Activated CD4-positive, alpha-beta T cell treated with anti-CD3 and anti-CD28 coated beads for 48 hours (primary cell): ENCODE measurements at regions not wholly inside any gene's neighbourhood (a gene's known extent, or its start where the extent isn't known, plus 50 kb on each side); places are given as distances from the start of the nearest gene placed in this dataset.

ENCODE experiments used
- DNase-seq: peaks from one replicate; pipeline ENCODE4 v3.0.0-alpha.2; 2020

GRCh38 chr20:57938158-57939108 lies 228.6 kb upstream of the PMEPA1 start:
- no peak for DNase-seq

GRCh38 chr20:57936636-57937385 lies 227.0 kb upstream of the PMEPA1 start:
- DNase-seq: no peak

- no peak for DNase-seq
Observed at GRCh38 chr20:57934913-57935312, 225.1 kb upstream of the PMEPA1 start.

- DNase-seq: no peak
Observed at GRCh38 chr20:57934007-57934805, 224.4 kb upstream of the PMEPA1 start.

GRCh38 chr20:57932227-57932864 lies 222.5 kb upstream of the PMEPA1 start:
- DNase-seq: no peak

GRCh38 chr20:57930351-57930750 lies 220.5 kb upstream of the PMEPA1 start:
- DNase-seq: no peak

DNA sequence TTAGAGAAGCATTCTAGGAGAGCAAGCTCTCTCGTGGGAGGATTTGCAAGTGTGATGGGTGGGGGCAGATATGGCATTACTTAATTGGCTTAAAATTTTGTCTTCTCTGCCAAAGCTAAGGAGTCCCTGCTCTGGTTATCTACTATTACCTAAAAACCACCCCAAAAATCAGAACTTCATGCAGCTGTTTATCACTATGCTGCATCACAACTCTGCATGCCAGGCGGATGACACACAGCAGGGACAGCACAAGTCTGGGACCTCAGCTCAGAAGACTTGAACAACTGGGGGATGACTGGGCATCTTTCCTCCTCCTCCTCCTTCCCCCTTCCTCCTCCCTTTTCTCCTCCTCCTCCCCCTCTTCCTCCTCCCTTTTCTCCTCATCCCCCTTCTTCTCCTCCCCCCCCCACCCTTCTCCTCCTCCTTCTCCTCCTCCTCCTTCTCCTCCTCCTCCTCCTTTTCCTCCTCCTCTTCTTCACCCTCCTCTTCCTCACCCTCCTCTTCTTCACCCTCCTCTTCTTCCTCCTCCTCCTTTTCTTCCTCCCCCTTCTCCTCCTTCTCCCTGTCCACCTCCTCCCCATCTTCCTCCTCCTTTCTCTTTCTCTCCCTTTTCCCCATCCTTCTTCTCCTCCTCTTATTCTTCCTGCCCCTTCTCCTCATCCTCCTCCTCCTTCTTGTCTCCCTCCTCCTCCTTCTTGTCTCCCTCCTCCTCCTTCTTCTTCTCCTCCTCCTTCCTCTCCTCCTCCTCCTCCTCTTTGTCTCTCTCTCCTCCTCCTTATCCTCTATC lies 218.6 kb upstream of the PMEPA1 start:
- DNase-seq: no peak

DNA sequence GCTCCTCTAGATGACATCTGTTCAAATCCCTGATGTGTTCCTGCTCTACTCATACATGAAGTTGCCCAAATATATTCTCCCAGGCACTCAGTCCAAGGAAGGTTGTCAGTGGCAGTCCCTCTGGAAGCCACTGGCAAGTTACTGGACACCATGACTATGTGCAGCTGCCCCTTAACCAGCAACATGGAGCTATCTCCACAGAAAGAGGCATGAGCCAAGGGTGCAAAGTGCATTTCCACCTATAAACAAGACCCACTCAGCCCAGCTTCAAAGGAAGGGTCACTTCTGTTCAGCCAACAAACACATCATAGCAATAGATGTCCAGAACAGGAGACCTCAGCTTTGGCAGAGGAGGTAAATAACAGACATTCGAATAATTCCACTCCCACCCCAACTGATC lies 217.6 kb upstream of the PMEPA1 start:
- DNase-seq: no peak

GRCh38 chr20:57922706-57923105 lies 212.9 kb upstream of the PMEPA1 start:
- DNase-seq: no peak

DNA sequence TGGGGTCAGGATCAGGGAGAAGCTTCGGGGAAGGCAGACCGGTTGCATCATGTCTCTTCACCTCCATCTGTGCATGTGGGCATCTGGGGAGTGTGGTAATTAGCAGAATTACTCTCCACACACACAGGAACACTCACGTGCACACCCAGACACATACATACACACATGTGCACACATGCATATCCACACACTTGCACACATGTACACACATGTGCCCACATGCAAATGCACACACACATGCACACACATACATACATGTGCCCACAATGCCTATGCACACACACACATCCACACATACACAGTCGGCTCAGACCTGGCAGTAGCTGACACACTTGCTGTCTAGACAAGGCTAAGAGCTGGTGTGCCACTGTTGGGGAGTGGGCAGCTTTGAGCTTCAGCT lies 212.3 kb upstream of the PMEPA1 start:
- DNase-seq: no peak

DNA sequence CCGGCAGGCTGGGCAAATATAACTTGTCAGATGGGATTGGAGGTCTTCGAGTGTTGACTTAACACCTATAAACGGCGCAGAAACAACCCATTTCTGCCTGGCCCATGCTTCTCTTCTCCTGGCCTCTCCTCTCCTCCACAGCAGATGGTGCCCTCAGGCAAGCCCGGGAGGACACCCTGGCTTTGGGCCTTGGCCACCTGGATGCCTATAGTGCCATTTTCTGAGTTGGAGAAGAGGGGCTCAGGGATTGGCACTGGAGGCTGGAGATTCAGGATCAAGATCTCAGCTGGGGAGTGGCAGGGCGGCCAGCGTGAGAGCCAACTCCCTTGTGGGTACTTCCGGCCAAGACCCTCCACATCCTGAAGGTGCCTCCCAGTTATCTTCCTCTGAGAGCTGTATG lies 211.9 kb upstream of the PMEPA1 start:
- no peak for DNase-seq

GRCh38 chr20:57920971-57921370 lies 211.2 kb upstream of the PMEPA1 start:
- no peak for DNase-seq

DNA sequence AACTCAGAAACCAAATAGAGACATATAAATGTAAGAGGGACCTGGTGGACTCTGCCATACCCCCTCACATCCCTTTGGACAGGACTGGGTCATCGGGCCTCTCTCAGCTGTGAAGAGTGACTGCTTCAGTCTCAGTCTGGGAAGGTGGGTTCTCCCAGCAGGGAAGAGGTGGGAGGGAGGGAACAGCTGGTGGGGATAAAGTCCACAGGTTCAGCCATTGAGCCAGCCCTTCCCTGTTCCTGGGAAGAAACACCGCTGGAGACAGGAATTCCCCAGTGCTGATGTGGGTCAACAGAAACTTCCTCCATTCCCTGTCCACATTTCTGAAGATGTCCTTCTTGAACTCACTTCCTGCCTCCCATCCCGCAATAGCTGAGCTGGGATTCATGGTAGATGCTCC lies 209.2 kb upstream of the PMEPA1 start:
- DNase-seq: no peak

DNA sequence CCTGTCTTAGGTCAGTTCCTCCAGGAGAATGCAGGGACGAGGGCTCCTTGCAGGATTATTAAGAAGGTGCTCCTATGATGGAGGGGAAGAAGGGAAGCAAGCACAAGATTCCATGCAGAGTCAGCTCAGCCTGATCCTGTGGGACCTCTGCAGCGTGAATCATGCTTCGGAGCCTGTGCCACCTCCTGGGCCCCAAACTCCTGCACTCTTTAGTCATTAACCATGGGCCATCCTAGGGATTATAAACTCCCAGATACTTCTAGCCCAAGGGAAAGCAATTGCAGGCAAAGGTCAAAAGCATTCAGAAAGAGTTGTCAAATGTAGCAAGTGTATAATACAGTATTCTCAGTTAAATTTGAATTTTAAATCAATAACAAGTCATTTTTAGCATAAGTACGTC lies 208.7 kb upstream of the PMEPA1 start:
- no peak for DNase-seq

DNA sequence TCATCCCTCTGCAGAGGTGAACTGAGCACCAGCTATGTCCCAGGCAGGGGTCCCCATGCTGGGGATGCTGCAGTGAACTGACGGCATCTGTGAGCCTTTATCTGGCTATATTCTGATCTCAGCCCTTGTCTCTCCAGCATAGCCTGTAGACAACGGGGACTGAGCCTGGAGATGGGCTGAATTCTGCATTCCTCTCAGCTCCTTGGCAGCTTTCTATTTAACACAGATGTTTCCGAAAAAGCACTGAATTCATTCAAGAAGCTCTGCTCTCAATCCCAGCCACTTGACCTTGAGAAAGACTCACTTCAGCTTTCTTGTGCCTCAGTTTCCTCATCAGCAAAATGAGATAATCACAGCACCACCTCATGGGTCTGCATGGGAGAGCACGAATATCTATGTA lies 204.4 kb upstream of the PMEPA1 start:
- no peak for DNase-seq

DNA sequence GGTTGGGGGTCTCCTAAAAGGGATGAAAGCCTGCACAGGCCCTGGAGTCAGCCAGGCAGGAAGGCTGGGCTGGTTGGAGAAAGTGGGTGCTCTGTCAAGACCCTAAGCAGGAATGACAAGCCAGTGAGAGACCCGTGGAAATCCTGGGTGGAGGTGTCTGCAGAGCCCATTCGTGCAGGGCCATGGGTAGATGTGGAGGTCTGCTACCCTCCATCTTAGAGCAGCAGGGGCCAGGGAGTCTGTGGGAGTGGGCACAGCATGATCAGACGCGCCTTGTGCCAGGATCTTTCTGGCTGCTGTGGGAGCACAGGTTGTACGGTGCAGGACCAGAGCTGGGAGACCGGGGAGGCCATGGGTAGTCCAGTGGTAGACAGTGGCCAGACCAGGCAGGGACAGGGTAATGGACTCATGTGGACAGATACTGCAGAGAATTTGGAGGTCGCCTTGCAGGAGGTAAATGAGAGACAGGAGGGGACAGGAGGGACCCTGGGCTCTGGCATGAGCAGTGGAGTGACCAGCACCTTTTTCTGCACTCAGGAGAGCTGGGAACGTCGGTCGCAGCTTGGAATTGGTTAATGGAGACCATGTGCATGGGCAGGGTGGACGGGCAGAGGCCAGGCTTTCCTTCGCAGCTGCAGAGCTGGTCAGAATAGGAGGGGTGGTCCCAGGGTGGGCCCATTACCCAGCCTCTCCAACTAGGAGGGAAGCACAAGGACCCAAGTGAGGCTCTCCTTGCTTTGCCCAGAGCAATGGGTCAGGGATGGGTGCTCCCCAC lies 203.5 kb upstream of the PMEPA1 start:
- no peak for DNase-seq

- no peak for DNase-seq
Observed at GRCh38 chr20:57912227-57912582, 202.4 kb upstream of the PMEPA1 start.

GRCh38 chr20:57911512-57912226 lies 201.9 kb upstream of the PMEPA1 start:
- DNase-seq: no peak

GRCh38 chr20:57910716-57911115 lies 200.9 kb upstream of the PMEPA1 start:
- DNase-seq: no peak

GRCh38 chr20:57909763-57910331 lies 200.0 kb upstream of the PMEPA1 start:
- no peak for DNase-seq
